Right lobe of liver (tissue), 6 donors: ENCODE measurements at regions not wholly inside any gene's neighbourhood (a gene's known extent, or its start where the extent isn't known, plus 50 kb on each side); places are given as distances from the start of the nearest gene placed in this dataset.

Experiments used
- ATAC-seq, 4 donors: fragments of 200-7000 bp; cut with Tn5 transposase; one replicate each; pipeline ENCODE4 v1.9.1; 2020; ENCODE audit warnings: mild to moderate bottlenecking in 4 of 4, moderate library complexity in 4 of 4
- DNase-seq, 3 donors: peaks; one replicate each; pipeline ENCODE4 v3.0.0-alpha.2; 2020
- H3K27ac ChIP-seq, 3 donors: fragments of 200-600 bp; one replicate each; pipeline ENCODE4 v1.8.0; 2022
- H3K27me3 ChIP-seq, 2 donors: fragments of 200-600 bp; one replicate each; pipeline ENCODE4 v1.8.0; 2022
- H3K36me3 ChIP-seq, 4 donors: fragments of 200-600 bp; sonication (generic) in 1 of 4; one replicate each; pipeline versions ENCODE4 v1.5.1 to v1.8.0; 2017 to 2022; ENCODE audit warnings: control low read depth in 1 of 4
- H3K4me1 ChIP-seq, 4 donors: fragments of 200-600 bp; sonication (generic) in 1 of 4; one replicate each; pipeline versions ENCODE4 v1.5.1 to v1.8.0; 2017 to 2022; ENCODE audit warnings: control low read depth in 1 of 4
- H3K4me3 ChIP-seq, 3 donors: fragments of 200-600 bp; one replicate each; pipeline ENCODE4 v1.8.0; 2022
- H3K9me3 ChIP-seq, 4 donors: fragments of 200-600 bp; sonication (generic) in 1 of 4; one replicate each; pipeline versions ENCODE4 v1.5.1 to v1.8.0; 2017 to 2022; ENCODE audit warnings: control low read depth in 1 of 4
- POLR2A ChIP-seq: fragments of 450-650 bp; IDR thresholded peaks from one replicate; pipeline ENCODE4 v1.6.1; 2017; ENCODE audit warnings: antibody characterized with exemption, mild to moderate bottlenecking
- WGBS: methylation state at CpG from one replicate; pipeline ENCODE4 v1.1.6; 2018; ENCODE audit warnings: low coverage, low lambda C conversion rate; ENCODE audit not compliant: insufficient coverage; ENCODE audit errors: missing lambda C conversion rate; 5-methylcytosine and 5-hydroxymethylcytosine counted together
- intact Hi-C, 2 donors: fragments of 100-400 bp; cut with DNase I; formaldehyde crosslinking; loops; one replicate each; pipeline versions ENCODE4 v1.11.2 to v1.14.1; 2022
- TF ChIP-seq, protein P1 (sequence below), 4 donors: fragments of 200-600 bp in 3 of 4; fragments of 450-650 bp in 1 of 4; IDR thresholded peaks; one replicate each; pipeline versions ENCODE4 v1.5.1 to v1.8.0; 2016 to 2022; ENCODE audit warnings: antibody characterized with exemption in 4 of 4, mild to moderate bottlenecking in 2 of 4
- donor health status: DM: no; HTN: yes; CAD: no.
- donor health status: DM: no; HTN: no; CAD: no.
- donor health status: DM: no; HTN: no; CAD: no.
- donor health status: DM: no; HTN: yes; CAD: no.
- donor health status: DM: no; HTN: yes; CAD: no.

DNA sequence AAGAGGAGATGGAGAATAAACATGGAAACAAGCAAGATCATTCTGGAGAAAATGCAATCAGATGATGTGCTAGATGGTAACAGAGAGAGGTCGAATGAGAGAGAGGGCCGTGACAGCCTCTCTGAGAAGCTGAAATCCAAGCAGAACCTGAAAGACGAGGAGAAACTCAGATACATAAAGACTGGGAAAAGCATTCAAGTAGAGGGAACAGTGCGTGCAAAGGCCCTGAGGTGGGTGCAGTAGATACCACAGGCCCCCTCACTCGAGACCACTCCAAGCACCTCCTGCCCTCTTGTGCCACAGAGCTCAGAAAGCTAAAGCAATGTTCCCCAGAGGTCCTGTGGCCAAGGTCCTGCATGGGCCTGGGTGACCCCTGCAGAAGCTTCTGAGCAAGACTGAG lies 54.8 kb upstream of the DLK1 start:
- 43% methylated on average over 3 of the region's 5 CpGs for WGBS
- H3K4me3 ChIP-seq = no peak overlapping the region
- DNase-seq (no peak), ATAC-seq (no peak)
- H3K27me3 ChIP-seq = no peaks in the 10 kb centered on the region
- no peaks in the 10 kb centered on the region for H3K36me3 ChIP-seq
- TF ChIP-seq, protein P1, sequence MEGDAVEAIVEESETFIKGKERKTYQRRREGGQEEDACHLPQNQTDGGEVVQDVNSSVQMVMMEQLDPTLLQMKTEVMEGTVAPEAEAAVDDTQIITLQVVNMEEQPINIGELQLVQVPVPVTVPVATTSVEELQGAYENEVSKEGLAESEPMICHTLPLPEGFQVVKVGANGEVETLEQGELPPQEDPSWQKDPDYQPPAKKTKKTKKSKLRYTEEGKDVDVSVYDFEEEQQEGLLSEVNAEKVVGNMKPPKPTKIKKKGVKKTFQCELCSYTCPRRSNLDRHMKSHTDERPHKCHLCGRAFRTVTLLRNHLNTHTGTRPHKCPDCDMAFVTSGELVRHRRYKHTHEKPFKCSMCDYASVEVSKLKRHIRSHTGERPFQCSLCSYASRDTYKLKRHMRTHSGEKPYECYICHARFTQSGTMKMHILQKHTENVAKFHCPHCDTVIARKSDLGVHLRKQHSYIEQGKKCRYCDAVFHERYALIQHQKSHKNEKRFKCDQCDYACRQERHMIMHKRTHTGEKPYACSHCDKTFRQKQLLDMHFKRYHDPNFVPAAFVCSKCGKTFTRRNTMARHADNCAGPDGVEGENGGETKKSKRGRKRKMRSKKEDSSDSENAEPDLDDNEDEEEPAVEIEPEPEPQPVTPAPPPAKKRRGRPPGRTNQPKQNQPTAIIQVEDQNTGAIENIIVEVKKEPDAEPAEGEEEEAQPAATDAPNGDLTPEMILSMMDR (IDR thresholded peaks at IDR 0.05) = no peak
- no peak for TF ChIP-seq POLR2A
- H3K4me1 ChIP-seq = no peaks in the 10 kb centered on the region
- no peak overlapping the region for H3K27ac ChIP-seq
- no peaks in the 10 kb centered on the region for H3K9me3 ChIP-seq
- intact Hi-C loops = no loop called here

GRCh38 chr14:100673085-100673806 lies 53.4 kb upstream of the DLK1 start:
- TF ChIP-seq, protein P1 (IDR thresholded peaks at IDR 0.05) = no peak
- no peak for TF ChIP-seq POLR2A
- H3K36me3 ChIP-seq = no peaks in the 10 kb centered on the region
- no peaks in the 10 kb centered on the region for H3K27me3 ChIP-seq
- H3K27ac ChIP-seq = no peak overlapping the region
- ATAC-seq (peak in 3 of 4 donors; percentile 43 to 72 (median 57)), DNase-seq (peak in 1 of 3 donors; percentile 65)
- WGBS = 18% methylated on average over 3 of the region's 22 CpGs
- H3K4me3 ChIP-seq = no peak overlapping the region
- intact Hi-C loops = no loop called here
- H3K4me1 ChIP-seq = no peaks in the 10 kb centered on the region
- H3K9me3 ChIP-seq = no peaks in the 10 kb centered on the region

- 76% methylated on average over 3 of the region's 3 CpGs for WGBS
- Histone ChIP-seq H3K9me3 (no peaks in the 10 kb centered on the region), H3K36me3 (no peaks in the 10 kb centered on the region), H3K27me3 (no peaks in the 10 kb centered on the region), H3K4me1 (no peaks in the 10 kb centered on the region), H3K4me3 (no peak overlapping the region), H3K27ac (no peak overlapping the region)
- intact Hi-C loops = no loop called here
- DNase-seq (no peak), ATAC-seq (no peak)
- TF ChIP-seq, protein P1 (IDR thresholded peaks at IDR 0.05) = no peak
- no peak for TF ChIP-seq POLR2A
Measured at GRCh38 chr14:100673807-100674154, 52.9 kb upstream of the DLK1 start.

DNA sequence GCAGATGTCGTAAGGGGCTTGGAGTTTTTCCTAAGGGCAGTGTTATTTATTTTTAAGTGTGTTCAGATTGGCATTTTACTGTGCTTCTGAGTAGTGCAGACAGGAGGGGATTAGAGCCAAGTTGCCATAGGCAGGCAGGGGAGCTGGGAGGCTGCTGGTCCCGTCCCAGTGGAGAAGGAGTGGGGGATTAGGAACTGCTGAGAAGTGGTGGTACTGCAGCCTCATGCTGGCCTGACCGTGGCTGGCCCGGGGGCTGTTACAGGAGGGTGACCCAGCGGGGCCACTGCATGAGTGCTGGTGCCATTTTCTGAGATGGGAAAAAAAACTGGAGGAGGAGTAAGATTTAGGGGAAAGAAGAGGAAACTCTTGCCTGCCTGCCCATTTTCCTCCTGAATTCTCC lies 52.3 kb upstream of the DLK1 start:
- no peaks in the 10 kb centered on the region for H3K9me3 ChIP-seq
- intact Hi-C loops = no loop called here
- DNase-seq (no peak), ATAC-seq (no peak)
- TF ChIP-seq, protein P1 (IDR thresholded peaks at IDR 0.05) = no peak
- TF ChIP-seq POLR2A = no peak
- no peaks in the 10 kb centered on the region for H3K27me3 ChIP-seq
- H3K36me3 ChIP-seq = no peaks in the 10 kb centered on the region
- no peak overlapping the region for H3K4me3 ChIP-seq
- no peak overlapping the region for H3K27ac ChIP-seq
- WGBS = 76% methylated on average over 5 of the region's 5 CpGs
- peaks cover 0 to 4% (median 0%) of the 10 kb centered on the region in 4 donors for H3K4me1 ChIP-seq
